Globus pallidus (tissue), 1 donor: ENCODE measurements at regions not wholly inside any gene's neighbourhood (a gene's known extent, or its start where the extent isn't known, plus 50 kb on each side); places are given as distances from the start of the nearest gene placed in this dataset.
"Not testable (repeated sequence)": the region's sequence is repeated elsewhere in the genome, so short reads cannot be mapped to it uniquely, and the experiment has no call there.

Experiments
- DNase-seq: peaks from one replicate; pipeline ENCODE4 v3.0.0-alpha.2; 2015; ENCODE audit warnings: low spot score

- no peak for DNase-seq
Measured at GRCh38 chr4:126440297-126440696, 1125.5 kb downstream of the FAT4 start.

GRCh38 chr4:126441173-126442035 is 1126.6 kb downstream of the FAT4 start:
- no peak for DNase-seq

- no peak for DNase-seq
Measured at GRCh38 chr4:126445596-126445995, 1130.8 kb downstream of the FAT4 start.

GRCh38 chr4:126446917-126447316 is 1132.2 kb downstream of the FAT4 start:
- DNase-seq, result no peak

GRCh38 chr4:126448086-126448845 is 1133.5 kb downstream of the FAT4 start:
- DNase-seq, result no peak

GRCh38 chr4:126451237-126451873 is 1136.6 kb downstream of the FAT4 start:
- no peak for DNase-seq

GRCh38 chr4:126455865-126456264 is 1141.1 kb downstream of the FAT4 start:
- DNase-seq, result no peak

GRCh38 chr4:126458993-126459392 is 1144.2 kb downstream of the FAT4 start:
- DNase-seq, result no peak

- no peak for DNase-seq
Measured at GRCh38 chr4:126465341-126465740, 1150.6 kb downstream of the FAT4 start.

GRCh38 chr4:126466848-126467247 is 1152.1 kb downstream of the FAT4 start:
- no peak for DNase-seq

GRCh38 chr4:126468144-126468543 is 1153.4 kb downstream of the FAT4 start:
- no peak for DNase-seq

GRCh38 chr4:126470862-126471261 is 1156.1 kb downstream of the FAT4 start:
- DNase-seq, result no peak

GRCh38 chr4:126475730-126476129 is 1157.0 kb upstream of the INTU start:
- DNase-seq, result no peak

GRCh38 chr4:126479709-126480108 is 1153.0 kb upstream of the INTU start:
- DNase-seq, result no peak

- no peak for DNase-seq
Measured at GRCh38 chr4:126482311-126482710, 1150.4 kb upstream of the INTU start.

- no peak for DNase-seq
Measured at GRCh38 chr4:126486377-126486776, 1146.4 kb upstream of the INTU start.

GRCh38 chr4:126489826-126490463 is 1142.8 kb upstream of the INTU start:
- DNase-seq, result no peak

- DNase-seq, result no peak
Measured at GRCh38 chr4:126495163-126495752, 1137.5 kb upstream of the INTU start.

GRCh38 chr4:126512979-126513378 is 1119.8 kb upstream of the INTU start:
- no peak for DNase-seq

GRCh38 chr4:126513596-126513995 is 1119.2 kb upstream of the INTU start:
- DNase-seq, result no peak

- no peak for DNase-seq
Measured at GRCh38 chr4:126520731-126521130, 1112.0 kb upstream of the INTU start.

GRCh38 chr4:126525400-126525799 is 1107.4 kb upstream of the INTU start:
- DNase-seq, result not testable (repeated sequence)
